Mucosa of rectum (tissue), 2 donors: ENCODE measurements at regions not wholly inside any gene's neighbourhood (a gene's known extent, or its start where the extent isn't known, plus 50 kb on each side); places are given as distances from the start of the nearest gene placed in this dataset.
A peak's percentile ranks its signal among the peaks of the same experiment; 100 is the strongest.
"Not testable (repeated sequence)": the region's sequence is repeated elsewhere in the genome, so short reads cannot be mapped to it uniquely, and the experiment has no call there.

Experiments used
- H3K27ac ChIP-seq, 2 donors: one replicate each; pipeline ENCODE4 v1.7.0; 2013; ENCODE audit warnings: inconsistent platforms in 2 of 2, low read depth in 2 of 2, low read length in 2 of 2
- H3K27me3 ChIP-seq, 2 donors: one replicate each; pipeline ENCODE4 v1.7.0; 2013; ENCODE audit warnings: low read length in 2 of 2; ENCODE audit not compliant: control insufficient read depth in 2 of 2, insufficient read depth in 2 of 2
- H3K36me3 ChIP-seq, 2 donors: one replicate each; pipeline ENCODE4 v1.7.0; 2013; ENCODE audit warnings: low read length in 2 of 2; ENCODE audit not compliant: control insufficient read depth in 2 of 2, insufficient read depth in 2 of 2
- H3K4me1 ChIP-seq, 2 donors: one replicate each; pipeline ENCODE4 v1.7.0; 2013; ENCODE audit warnings: low read length in 2 of 2, mild to moderate bottlenecking in 1 of 2; ENCODE audit not compliant: control insufficient read depth in 2 of 2, insufficient read depth in 2 of 2
- H3K4me3 ChIP-seq, 2 donors: one replicate each; pipeline ENCODE4 v1.7.0; 2013; ENCODE audit warnings: low read length in 2 of 2
- H3K9ac ChIP-seq, 2 donors: one replicate each; pipeline ENCODE4 v1.7.0; 2013; ENCODE audit warnings: low read length in 2 of 2, low read depth in 1 of 2, mild to moderate bottlenecking in 1 of 2
- H3K9me3 ChIP-seq, 2 donors: one replicate each; pipeline ENCODE4 v1.7.0; 2013; ENCODE audit warnings: low read length in 2 of 2; ENCODE audit not compliant: control insufficient read depth in 2 of 2
- donor health status: healthy.
- donor health status: Normal muscosa, but diverticular disease.

DNA sequence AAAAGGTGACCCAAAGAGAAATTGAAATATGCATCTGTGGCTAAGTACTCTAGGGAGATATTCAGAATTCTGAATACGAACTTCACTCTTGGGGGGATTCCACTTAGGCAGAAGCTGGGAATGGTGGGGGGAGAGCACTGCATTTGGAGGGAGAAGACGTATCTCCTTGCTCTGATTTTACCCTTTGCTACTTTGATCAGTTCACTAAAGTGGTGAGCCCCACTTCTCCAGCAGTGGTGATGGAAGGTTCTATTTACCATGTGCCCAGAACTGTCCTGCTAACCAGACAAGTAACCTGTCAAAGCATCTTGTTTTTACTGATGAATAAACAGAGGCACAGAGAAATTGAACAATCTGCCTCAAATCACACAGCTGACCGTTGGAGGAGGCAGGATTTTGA, 483.4 kb downstream of the SIPA1L2 start:
- H3K36me3 ChIP-seq: no peaks in the 10 kb centered on the region
- no peaks in the 10 kb centered on the region for H3K27me3 ChIP-seq
- H3K27ac ChIP-seq: no peak overlapping the region
- H3K9ac ChIP-seq: no peak overlapping the region
- no peaks in the 10 kb centered on the region for H3K4me1 ChIP-seq
- H3K4me3 ChIP-seq: no peak overlapping the region
- no peaks in the 10 kb centered on the region for H3K9me3 ChIP-seq

DNA sequence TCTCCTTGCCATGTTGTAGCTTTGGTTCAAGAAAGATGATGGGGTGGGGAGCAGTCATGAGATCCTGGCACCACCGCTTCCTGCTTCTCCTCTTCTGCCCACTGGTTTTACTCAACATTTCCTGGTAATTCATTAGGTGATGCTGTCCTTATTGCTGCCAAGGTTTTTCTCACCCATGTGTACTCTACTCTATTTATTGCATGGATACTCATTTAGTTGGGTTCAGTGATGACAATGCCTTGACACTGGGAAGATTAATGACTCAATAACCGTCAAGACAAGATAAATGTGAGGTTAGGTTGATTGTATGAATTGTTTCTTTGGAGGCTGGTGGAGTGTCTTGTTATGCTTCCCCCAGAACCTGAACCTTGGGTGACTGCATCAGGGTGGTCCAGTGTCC, 484.2 kb downstream of the SIPA1L2 start:
- H3K9me3 ChIP-seq: no peaks in the 10 kb centered on the region
- H3K27ac ChIP-seq: no peak overlapping the region
- no peaks in the 10 kb centered on the region for H3K4me1 ChIP-seq
- H3K27me3 ChIP-seq: no peaks in the 10 kb centered on the region
- no peak overlapping the region for H3K9ac ChIP-seq
- H3K4me3 ChIP-seq: no peak overlapping the region
- no peaks in the 10 kb centered on the region for H3K36me3 ChIP-seq

DNA sequence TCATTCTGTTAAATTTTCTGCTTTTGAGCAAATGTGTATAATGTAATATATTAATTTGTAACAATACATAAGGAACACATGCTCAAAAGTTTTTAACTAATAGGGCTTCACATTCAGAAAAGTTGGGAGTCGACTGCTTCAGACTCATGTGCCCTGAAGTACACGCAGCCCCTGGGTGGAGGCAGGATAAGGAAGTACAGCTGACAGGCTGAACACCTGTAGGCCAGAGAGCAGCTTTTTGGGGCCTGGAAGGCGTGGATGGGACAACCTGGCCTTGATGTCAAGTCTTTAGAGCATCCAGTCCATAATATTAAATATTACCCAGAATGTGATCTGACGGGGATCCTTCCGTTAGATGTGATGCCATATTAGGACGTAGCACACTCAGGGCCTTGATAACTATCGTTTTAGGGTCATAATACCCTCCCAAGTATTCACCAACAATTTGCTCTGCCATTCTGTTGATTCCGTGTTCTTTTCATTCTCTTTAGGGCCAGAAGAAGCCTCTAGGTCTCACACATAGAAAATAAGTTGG, 485.2 kb downstream of the SIPA1L2 start:
- Histone ChIP-seq H3K4me1 (no peaks in the 10 kb centered on the region), H3K4me3 (no peak overlapping the region), H3K27me3 (no peaks in the 10 kb centered on the region), H3K9ac (no peak overlapping the region), H3K36me3 (no peaks in the 10 kb centered on the region), H3K27ac (no peak overlapping the region), H3K9me3 (no peaks in the 10 kb centered on the region)

DNA sequence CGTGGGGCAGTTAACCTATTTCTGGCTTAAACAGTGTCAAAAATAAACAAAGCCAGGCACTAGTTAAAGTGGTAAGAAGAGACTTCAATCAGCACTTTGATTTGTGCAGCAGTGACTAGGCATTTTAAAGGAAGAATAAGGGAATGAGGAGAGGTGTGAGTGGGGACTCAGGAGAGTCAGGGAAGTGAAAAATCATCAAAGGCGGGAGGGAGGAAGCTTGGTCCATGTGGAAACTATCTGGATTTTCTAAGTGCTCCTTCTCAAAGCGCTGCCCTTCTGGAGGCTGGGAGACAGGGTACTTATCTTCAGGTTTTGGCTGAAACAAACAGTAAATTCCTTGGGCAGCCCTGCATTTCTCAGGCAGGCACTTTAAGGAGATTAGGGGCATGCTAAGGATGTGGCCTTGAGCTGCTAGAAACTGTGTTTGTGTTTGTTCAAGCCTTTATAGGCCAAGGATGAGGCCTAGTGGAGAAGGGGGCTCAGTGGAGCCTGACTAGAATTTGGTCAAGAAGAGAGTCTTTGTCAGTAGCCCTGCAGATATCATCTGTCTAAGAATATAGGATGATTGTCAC, 486.5 kb downstream of the SIPA1L2 start:
- Histone ChIP-seq H3K4me3 (no peak overlapping the region), H3K27ac (peak overlapping the region; percentile 13 to 19), H3K9ac (no peak overlapping the region), H3K27me3 (no peaks in the 10 kb centered on the region), H3K9me3 (no peaks in the 10 kb centered on the region), H3K4me1 (no peaks in the 10 kb centered on the region), H3K36me3 (no peaks in the 10 kb centered on the region)

DNA sequence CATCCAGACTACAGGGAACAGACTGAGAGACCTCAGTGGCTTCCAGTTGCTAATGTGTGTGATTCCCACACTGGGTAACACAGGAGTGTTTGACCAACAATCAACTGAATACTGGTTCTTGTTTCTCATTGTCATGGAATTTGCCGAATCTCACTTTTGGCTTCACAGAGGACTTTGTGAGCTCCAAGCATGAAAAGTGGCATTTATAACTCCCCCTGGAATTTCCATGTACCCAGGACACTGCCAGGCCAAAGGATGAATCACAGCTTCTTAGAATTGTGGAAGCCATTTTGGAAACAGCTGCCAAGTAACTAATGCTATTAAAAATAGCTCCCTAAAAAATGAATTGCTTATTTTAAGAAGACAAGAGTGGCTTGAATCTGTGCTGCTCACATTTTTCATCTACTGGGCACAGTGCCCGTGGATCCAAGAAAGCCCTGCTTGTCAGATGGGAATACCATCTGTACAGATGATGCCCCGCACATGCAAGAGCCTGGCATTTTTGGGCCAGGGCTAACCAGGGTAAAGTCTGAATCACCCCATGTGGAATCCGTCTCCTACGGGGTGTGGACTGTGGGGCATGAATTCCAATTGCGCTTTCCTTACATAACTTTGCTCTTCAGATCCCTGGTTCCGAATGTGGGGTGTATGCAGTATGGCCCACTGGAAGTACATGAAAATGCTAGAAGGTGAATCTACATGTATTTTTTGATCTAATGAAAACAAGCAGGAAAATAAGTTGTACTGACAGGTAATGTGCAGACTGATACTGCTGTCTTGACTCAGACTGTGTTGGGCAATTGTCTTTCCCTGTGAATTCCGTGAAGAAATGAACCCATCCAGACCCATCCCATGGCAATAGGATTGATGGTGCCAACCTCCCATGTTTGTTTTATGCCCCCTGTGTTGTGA, 487.3 kb downstream of the SIPA1L2 start:
- H3K4me3 ChIP-seq: no peak overlapping the region
- no peaks in the 10 kb centered on the region for H3K4me1 ChIP-seq
- no peak overlapping the region for H3K9ac ChIP-seq
- H3K36me3 ChIP-seq: no peaks in the 10 kb centered on the region
- H3K27me3 ChIP-seq: no peaks in the 10 kb centered on the region
- H3K9me3 ChIP-seq: no peaks in the 10 kb centered on the region
- peak overlapping the region in 1 of 2 donors; percentile 13 for H3K27ac ChIP-seq

DNA sequence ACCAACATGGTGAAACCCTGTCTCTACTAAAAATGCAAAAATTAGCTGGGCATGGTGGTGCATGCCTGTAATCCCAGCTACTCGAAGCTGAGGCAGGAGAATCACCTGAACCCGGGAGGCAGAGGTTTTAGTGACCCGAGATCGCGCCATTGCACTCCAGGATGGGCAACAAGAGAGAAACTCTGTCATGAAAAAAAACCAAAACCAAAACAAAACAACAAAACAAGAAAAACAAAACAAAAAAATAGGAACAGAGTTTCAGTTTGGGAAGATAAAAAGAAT, 488.8 kb downstream of the SIPA1L2 start:
- not testable (repeated sequence) for H3K27ac ChIP-seq, H3K4me1 ChIP-seq, H3K4me3 ChIP-seq, H3K27me3 ChIP-seq, H3K36me3 ChIP-seq, H3K9ac ChIP-seq, H3K9me3 ChIP-seq

DNA sequence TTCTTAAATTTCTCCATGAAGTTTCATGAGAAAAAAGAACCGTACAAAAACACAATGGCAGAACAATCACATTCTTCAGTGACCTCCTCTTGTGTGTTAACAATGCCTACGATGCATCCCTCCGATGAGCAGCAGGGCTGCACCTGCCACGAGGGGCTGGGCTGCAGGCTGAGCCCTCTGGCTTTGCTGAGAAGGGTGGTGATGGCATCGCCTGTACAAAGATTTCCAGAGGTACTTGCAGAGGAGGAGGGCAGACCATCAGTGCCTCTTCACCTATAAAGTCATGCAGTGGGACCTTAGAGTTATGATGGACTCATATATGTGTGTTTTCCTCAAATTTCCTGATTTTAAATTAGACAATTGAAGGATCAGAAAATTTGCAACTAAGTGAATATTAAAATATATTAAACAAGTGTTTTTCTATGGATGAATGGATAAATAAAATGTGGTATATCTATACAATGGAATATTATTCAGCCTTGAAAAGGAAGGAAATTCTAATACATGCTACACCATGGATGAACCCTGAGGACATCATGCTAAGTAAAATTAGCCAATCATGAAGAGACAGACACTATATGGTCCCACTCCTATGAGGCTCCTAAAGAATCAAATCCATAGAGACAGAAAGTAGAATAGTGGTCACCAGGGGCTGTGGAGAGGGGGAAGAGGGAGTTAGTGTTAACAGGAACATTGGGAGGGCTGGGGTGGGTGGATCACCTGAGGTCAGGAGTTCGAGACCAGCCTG, 489.3 kb downstream of the SIPA1L2 start:
- no peak overlapping the region for H3K4me3 ChIP-seq
- no peak overlapping the region for H3K9ac ChIP-seq
- H3K9me3 ChIP-seq: no peaks in the 10 kb centered on the region
- H3K27me3 ChIP-seq: no peaks in the 10 kb centered on the region
- H3K27ac ChIP-seq: no peak overlapping the region
- H3K4me1 ChIP-seq: no peaks in the 10 kb centered on the region
- no peaks in the 10 kb centered on the region for H3K36me3 ChIP-seq

DNA sequence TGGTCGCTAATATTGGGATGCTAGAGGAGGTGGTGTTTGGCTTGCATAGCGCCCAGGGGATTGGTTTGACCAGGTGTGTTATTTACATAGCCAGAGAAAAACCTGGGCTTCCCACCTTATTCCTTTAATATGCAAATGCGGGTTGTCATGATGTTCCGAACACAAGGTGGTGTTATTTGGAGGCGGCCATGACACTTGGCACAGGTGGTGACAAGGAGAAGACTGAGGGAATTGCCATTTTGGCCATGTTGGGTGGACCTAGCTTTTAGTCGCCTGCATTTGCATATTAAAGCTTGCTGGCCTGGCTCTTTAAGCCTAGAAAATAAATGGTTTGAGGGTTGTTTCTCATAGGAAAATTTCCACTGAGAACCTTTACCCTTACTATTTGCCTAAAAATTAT, 490.5 kb downstream of the SIPA1L2 start:
- Histone ChIP-seq H3K9me3 (no peaks in the 10 kb centered on the region), H3K9ac (no peak overlapping the region), H3K4me1 (no peaks in the 10 kb centered on the region), H3K36me3 (no peaks in the 10 kb centered on the region), H3K27me3 (no peaks in the 10 kb centered on the region), H3K4me3 (no peak overlapping the region), H3K27ac (no peak overlapping the region)

DNA sequence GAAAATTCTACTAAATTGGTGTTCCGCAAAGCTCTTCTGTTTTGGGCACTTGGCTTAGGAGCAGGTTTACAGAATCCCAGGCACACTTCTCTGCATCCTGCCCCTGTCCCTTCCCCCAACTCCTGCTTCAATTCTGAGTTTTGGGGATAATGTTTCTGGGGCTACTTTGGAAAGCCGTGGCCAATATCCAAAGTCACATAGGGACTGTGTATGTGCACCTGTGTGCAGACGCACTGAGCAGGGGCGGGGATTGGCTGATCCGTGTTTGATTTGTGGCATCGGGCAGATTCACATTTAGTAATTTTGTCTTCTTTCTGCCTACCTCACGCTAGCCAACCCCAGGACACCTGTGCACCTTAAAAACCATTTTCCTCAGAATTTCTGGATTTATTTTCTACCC, 491.9 kb downstream of the SIPA1L2 start:
- Histone ChIP-seq H3K4me3 (no peak overlapping the region), H3K36me3 (no peaks in the 10 kb centered on the region), H3K27me3 (no peaks in the 10 kb centered on the region), H3K9me3 (no peaks in the 10 kb centered on the region), H3K9ac (no peak overlapping the region), H3K27ac (no peak overlapping the region), H3K4me1 (no peaks in the 10 kb centered on the region)

DNA sequence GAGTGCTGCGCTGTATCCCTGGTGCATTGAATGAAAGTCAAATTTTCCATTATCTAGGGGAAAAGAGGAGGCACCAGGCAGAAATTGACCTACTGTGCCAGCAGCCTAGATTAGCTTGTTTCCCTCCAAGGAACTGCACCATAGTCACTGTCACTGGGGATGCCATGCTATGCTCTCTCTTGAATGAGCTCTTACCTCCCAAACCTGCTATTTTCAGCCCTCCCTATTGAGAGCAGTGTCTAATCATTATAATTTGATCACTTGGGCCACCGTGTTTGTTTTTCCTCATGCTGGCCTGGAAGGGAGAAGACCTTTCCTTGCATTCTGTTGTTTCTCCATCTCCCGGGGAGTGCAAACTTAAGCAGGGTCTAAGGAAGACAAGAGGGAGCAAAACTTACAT, 492.9 kb downstream of the SIPA1L2 start:
- Histone ChIP-seq H3K27me3 (no peaks in the 10 kb centered on the region), H3K9me3 (no peaks in the 10 kb centered on the region), H3K4me1 (no peaks in the 10 kb centered on the region)

More for the DNA sequence above, 492.9 kb downstream of the SIPA1L2 start:
- no peak overlapping the region for H3K27ac ChIP-seq
- no peak overlapping the region for H3K9ac ChIP-seq
- H3K36me3 ChIP-seq: no peaks in the 10 kb centered on the region
- H3K4me3 ChIP-seq: no peak overlapping the region
